GM12872 (cell line): ENCODE measurements at regions not wholly inside any gene's neighbourhood (a gene's known extent, or its start where the extent isn't known, plus 50 kb on each side); places are given as distances from the start of the nearest gene placed in this dataset.

Experiments
- TF ChIP-seq, protein P1 (sequence below): IDR thresholded peaks from 3 replicates; pipeline ENCODE4 v1.5.1; 2011; ENCODE audit warnings: low read depth, mild to moderate bottlenecking, low read length, moderate library complexity; ENCODE audit not compliant: insufficient read depth

DNA sequence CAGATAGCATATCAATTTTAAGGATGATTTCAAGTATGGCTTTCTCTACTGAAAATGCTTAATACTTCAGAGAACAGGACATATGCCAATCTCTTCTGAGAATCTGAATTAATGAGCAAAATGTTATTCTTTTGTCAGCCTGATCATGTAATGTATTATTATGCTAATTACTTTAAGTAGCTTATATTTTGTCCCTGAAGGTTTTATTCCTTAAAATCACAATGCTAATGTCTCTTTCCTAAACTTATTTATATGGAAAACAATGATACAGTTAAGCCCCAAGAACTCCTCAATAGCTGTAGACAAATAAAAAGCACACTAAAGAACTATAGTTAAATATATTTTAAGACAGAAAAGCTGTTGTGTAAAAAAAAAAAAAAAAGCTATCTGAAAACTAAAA is 256.9 kb upstream of the PTPRD start:
- TF ChIP-seq, protein P1, sequence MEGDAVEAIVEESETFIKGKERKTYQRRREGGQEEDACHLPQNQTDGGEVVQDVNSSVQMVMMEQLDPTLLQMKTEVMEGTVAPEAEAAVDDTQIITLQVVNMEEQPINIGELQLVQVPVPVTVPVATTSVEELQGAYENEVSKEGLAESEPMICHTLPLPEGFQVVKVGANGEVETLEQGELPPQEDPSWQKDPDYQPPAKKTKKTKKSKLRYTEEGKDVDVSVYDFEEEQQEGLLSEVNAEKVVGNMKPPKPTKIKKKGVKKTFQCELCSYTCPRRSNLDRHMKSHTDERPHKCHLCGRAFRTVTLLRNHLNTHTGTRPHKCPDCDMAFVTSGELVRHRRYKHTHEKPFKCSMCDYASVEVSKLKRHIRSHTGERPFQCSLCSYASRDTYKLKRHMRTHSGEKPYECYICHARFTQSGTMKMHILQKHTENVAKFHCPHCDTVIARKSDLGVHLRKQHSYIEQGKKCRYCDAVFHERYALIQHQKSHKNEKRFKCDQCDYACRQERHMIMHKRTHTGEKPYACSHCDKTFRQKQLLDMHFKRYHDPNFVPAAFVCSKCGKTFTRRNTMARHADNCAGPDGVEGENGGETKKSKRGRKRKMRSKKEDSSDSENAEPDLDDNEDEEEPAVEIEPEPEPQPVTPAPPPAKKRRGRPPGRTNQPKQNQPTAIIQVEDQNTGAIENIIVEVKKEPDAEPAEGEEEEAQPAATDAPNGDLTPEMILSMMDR: no peak

DNA sequence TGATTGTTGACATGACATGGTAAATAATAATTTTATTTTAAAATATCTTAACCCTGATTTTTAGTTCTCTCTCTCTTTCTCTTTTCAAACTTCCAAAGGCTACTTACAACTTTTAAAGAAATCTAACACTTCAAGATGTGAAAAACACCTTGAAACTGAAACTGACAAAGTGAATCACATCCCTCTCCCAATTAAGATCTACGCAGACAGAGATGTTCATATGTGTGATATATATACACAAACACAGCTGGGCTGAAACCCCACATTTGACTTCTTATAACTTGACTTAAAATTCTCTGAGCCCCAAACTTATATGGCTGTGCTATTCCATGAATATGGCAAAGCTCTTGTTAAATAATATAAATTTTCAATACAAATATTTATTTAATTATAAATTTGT is 261.2 kb upstream of the PTPRD start:
- TF ChIP-seq, protein P1: no peak

DNA sequence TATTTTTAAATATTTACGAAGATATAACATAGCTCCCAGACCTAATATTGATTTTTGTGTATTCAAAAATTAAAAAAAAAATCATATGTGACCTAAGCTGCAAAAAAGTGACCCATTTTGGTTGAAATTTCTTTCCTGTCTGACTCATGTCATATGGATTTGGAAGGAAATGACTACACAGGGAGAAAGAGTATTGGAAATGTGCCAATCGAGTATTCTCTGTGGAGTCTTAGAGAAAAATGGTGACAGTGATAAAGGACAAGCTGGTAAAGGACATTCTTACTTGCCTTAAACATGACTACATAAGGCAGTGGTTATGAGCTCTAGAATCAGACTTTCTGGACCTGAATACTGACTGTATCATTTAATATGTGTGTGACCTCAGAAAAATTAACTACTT is 262.9 kb upstream of the PTPRD start:
- TF ChIP-seq, protein P1: no peak

DNA sequence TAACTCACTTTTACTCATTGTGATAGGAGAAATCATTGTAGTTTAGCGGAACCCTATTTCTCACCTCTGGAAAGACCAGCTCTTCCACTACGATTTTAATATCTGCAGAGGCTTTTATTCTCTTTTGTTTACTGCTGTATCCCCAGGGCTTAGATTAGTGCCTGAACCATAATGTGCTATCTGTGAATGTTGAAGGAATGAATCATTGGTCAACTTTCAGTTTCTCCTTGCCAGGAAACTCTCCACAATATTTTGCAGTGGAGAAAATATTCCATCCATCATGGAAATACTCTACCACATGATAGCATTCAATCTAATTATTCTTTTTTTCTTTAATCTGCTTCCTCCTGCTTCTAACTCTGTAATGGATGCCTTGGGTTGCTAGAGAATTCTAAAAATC is 263.5 kb upstream of the PTPRD start:
- TF ChIP-seq, protein P1: no peak

DNA sequence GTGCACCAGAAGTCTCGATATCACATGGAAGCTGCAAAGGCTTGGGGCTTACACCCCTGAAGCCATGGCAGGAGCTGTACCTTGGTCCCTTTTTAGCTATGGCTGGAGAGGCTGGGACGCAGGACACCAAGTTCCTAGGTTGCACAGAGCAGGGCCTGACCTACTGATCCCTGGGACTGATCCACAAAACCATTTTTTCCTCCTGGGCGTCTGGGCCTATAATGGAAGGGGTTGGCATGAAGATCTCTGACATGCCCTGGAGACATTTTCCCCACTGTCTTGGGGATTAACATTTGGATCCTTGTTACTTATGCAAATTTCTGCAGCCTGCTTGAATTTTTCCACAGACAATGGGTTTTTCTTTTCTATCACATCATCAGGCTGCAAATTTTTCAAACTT is 286.7 kb upstream of the PTPRD start:
- TF ChIP-seq, protein P1: no peak

DNA sequence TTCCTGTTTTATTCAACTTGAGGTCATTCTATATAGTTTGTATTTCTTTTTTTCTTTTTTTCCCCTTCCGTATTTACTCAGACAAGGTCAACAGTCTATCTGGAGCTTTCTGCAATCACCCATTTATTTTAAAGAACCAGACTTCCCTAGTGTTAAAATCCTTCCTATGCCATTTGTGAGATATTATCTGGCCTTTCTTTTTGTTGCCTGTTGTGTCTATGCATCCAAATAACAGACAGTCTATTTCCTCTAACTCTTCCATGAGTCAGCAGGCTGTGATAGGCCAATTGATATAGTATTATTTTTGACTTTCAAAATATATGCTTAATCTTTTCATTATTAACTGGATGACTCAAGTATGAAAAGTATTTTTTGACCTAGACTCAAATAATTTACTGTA is 291.2 kb upstream of the PTPRD start:
- TF ChIP-seq, protein P1: no peak

DNA sequence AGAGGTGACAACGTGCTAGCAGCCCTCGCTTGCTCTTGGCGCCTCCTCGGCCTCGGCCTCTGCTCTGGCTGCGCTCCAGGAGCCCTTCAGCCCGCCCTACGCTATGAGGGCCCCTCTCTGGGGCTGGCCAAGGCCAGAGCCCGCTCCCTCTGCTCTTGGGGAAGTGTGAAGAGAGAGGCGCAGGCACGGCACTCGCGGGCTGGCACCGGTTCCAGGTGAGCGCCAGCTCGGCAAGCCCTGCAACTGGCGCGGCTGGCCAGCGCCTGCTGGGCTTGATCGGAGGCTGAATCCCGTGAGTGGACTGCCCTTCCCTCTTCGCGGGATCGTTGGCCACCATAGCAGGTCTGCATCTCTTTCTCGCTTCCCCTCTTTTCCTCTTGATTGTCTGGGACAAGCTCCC is 298.0 kb upstream of the PTPRD start:
- TF ChIP-seq, protein P1: no peak

DNA sequence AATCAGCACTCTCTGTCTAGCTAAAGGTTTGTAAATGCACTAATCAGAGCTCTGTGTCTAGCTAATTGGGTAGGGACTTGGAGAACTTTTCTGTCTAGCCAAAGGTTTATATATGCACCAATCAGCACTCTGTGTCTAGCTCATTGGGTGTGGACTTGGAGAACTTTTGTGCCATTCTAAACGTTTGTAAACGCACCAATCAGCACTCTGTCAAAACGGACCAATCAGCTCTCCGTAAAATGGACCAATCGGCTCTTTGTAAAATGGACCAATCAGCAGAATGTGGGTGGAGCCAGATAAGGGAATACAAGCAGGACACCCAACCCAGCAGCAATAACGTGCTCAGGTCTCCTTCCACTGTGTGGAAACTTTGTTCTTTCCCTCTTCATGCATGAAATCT is 298.6 kb upstream of the PTPRD start:
- TF ChIP-seq, protein P1: no peak
